ENCODE measurements at regions not wholly inside any gene's neighbourhood (a gene's known extent, or its start where the extent isn't known, plus 50 kb on each side); places are given as distances from the start of the nearest gene placed in this dataset.
"Not testable (repeated sequence)": the region's sequence is repeated elsewhere in the genome, so short reads cannot be mapped to it uniquely, and the experiment has no call there.

GRCh38 chr6:19925533-19925932 is 88.4 kb downstream of the ID4 start:
- Histone ChIP-seq H3K27ac (ENCODE audit: poor library complexity, severe bottlenecking) (no peak overlapping the region), H3K27me3 (ENCODE audit: insufficient read depth, poor library complexity, severe bottlenecking) (peaks cover 10% of the 10 kb centered on the region), H3K4me1 (ENCODE audit: insufficient read depth, poor library complexity, severe bottlenecking) (no peaks in the 10 kb centered on the region), H3K9me3 (ENCODE audit: severe bottlenecking) (no peaks in the 10 kb centered on the region), H3K36me3 (ENCODE audit: low read depth) (no peaks in the 10 kb centered on the region), H3K4me3 (ENCODE audit: severe bottlenecking) (no peak overlapping the region)
- no peak for ATAC-seq (ENCODE audit: low read depth)
- DNase-seq (ENCODE audit: low spot score) = no peak
- TF ChIP-seq CTCF (IDR thresholded peaks at IDR 0.05; ENCODE audit: poor library complexity, severe bottlenecking) = no peak

GRCh38 chr6:19928461-19928860 is 91.3 kb downstream of the ID4 start:
- peaks cover 4% of the 10 kb centered on the region for H3K27me3 ChIP-seq (ENCODE audit: insufficient read depth, poor library complexity, severe bottlenecking)
- no peak for ATAC-seq (ENCODE audit: low read depth)
- no peak overlapping the region for H3K27ac ChIP-seq (ENCODE audit: poor library complexity, severe bottlenecking)
- DNase-seq (ENCODE audit: low spot score) = no peak
- no peaks in the 10 kb centered on the region for H3K36me3 ChIP-seq (ENCODE audit: low read depth)
- H3K4me1 ChIP-seq (ENCODE audit: insufficient read depth, poor library complexity, severe bottlenecking) = no peaks in the 10 kb centered on the region
- no peak overlapping the region for H3K4me3 ChIP-seq (ENCODE audit: severe bottlenecking)
- no peak for TF ChIP-seq CTCF (IDR thresholded peaks at IDR 0.05; ENCODE audit: poor library complexity, severe bottlenecking)
- no peaks in the 10 kb centered on the region for H3K9me3 ChIP-seq (ENCODE audit: severe bottlenecking)

- H3K4me1 ChIP-seq (ENCODE audit: insufficient read depth, poor library complexity, severe bottlenecking) = no peaks in the 10 kb centered on the region
- no peak overlapping the region for H3K27ac ChIP-seq (ENCODE audit: poor library complexity, severe bottlenecking)
- H3K36me3 ChIP-seq (ENCODE audit: low read depth) = no peaks in the 10 kb centered on the region
- no peak overlapping the region for H3K4me3 ChIP-seq (ENCODE audit: severe bottlenecking)
- no peak for TF ChIP-seq CTCF (IDR thresholded peaks at IDR 0.05; ENCODE audit: poor library complexity, severe bottlenecking)
- no peak for ATAC-seq (ENCODE audit: low read depth)
- DNase-seq (ENCODE audit: low spot score) = no peak
- H3K9me3 ChIP-seq (ENCODE audit: severe bottlenecking) = no peaks in the 10 kb centered on the region
- peaks cover 4% of the 10 kb centered on the region for H3K27me3 ChIP-seq (ENCODE audit: insufficient read depth, poor library complexity, severe bottlenecking)
These were observed 92.1 kb downstream of the ID4 start for GRCh38 chr6:19929312-19929711.

GRCh38 chr6:19934996-19935591 is 97.9 kb downstream of the ID4 start:
- H3K27ac ChIP-seq (ENCODE audit: poor library complexity, severe bottlenecking) = no peak overlapping the region
- DNase-seq (ENCODE audit: low spot score) = no peak

GRCh38 chr6:19939321-19939720 is 102.2 kb downstream of the ID4 start:
- not testable (repeated sequence) for H3K36me3 ChIP-seq (ENCODE audit: low read depth); H3K9me3 ChIP-seq (ENCODE audit: severe bottlenecking); DNase-seq (ENCODE audit: low spot score); H3K4me1 ChIP-seq (ENCODE audit: insufficient read depth, poor library complexity, severe bottlenecking); H3K27ac ChIP-seq (ENCODE audit: poor library complexity, severe bottlenecking); H3K27me3 ChIP-seq (ENCODE audit: insufficient read depth, poor library complexity, severe bottlenecking); ATAC-seq (ENCODE audit: low read depth); H3K4me3 ChIP-seq (ENCODE audit: severe bottlenecking)

More at GRCh38 chr6:19934996-19935591, 97.9 kb downstream of the ID4 start:
- Histone ChIP-seq H3K9me3 (ENCODE audit: severe bottlenecking) (no peaks in the 10 kb centered on the region), H3K36me3 (ENCODE audit: low read depth) (no peaks in the 10 kb centered on the region), H3K4me3 (ENCODE audit: severe bottlenecking) (no peak overlapping the region), H3K27me3 (ENCODE audit: insufficient read depth, poor library complexity, severe bottlenecking) (no peaks in the 10 kb centered on the region), H3K4me1 (ENCODE audit: insufficient read depth, poor library complexity, severe bottlenecking) (no peaks in the 10 kb centered on the region)
- TF ChIP-seq CTCF (IDR thresholded peaks at IDR 0.05; ENCODE audit: poor library complexity, severe bottlenecking) = no peak
- ATAC-seq (ENCODE audit: low read depth) = no peak

- H3K4me3 ChIP-seq (ENCODE audit: severe bottlenecking); H3K27me3 ChIP-seq (ENCODE audit: insufficient read depth, poor library complexity, severe bottlenecking); H3K4me1 ChIP-seq (ENCODE audit: insufficient read depth, poor library complexity, severe bottlenecking); DNase-seq (ENCODE audit: low spot score); ATAC-seq (ENCODE audit: low read depth); H3K27ac ChIP-seq (ENCODE audit: poor library complexity, severe bottlenecking); H3K9me3 ChIP-seq (ENCODE audit: severe bottlenecking); H3K36me3 ChIP-seq (ENCODE audit: low read depth): not testable (repeated sequence)
These were observed 102.8 kb downstream of the ID4 start for GRCh38 chr6:19939926-19940325.

Measured in RWPE2 (cell line).